GM18520 (cell line): ENCODE measurements at regions not wholly inside any gene's neighbourhood (a gene's known extent, or its start where the extent isn't known, plus 50 kb on each side); places are given as distances from the start of the nearest gene placed in this dataset.
"Not testable (repeated sequence)": the region's sequence is repeated elsewhere in the genome, so short reads cannot be mapped to it uniquely, and the experiment has no call there.

ENCODE experiments used
- ATAC-seq: cut with Tn5 transposase; IDR thresholded peaks from one replicate; pipeline ENCODE4 v1.9.1; 2021; ENCODE audit not compliant: unreplicated experiment

DNA sequence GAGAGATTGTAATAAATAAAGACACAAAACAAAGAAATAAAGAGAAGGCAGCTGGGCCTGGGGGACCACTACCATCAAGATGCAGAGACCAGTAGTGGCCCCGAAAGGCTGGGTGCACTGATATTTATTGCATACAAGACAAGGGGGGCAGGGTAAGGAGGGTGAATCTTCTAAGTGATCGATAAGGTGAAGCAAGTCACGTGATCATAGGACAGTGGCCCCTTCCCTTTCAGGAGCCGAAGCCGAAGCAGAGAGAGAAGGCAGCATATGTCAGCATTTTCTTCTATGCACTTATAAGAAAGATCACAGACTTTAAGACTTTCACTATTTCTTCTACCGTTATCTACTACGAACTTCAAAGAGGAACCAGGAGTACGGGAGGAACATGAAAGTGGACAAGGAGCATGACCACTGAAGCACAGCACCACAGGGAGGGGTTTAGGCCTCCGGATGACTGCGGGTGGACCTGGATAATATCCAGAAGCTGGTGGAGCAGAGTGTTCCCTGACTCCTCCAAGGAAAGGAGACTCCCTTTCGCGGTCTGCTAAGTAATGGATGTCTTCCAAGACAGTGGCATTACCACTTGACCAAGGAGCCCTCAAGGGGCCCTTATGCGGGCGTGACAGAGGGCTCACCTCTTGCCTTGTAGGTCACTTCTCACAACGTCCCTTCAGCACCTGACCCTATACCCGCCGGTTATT lies 126.4 kb downstream of the RBM46 start:
- not testable (repeated sequence) for ATAC-seq

DNA sequence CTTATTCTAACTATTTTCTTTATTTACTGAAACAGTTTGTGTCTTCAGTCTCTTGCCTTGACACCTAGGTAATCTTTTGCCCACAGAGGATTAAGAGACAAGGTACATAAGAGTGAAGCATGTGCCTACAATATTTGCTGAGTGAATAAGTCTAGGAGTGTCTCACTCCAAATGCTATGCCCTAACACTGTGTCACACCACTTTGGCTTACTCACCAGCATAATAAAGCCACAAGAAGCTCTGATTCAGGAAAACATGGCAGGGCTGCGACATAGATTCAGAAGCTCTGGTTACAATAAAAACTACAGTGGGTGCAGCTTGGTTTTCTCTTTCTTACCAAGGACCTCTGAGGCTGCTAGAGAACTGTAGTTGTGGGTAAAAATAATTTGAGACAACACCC lies 127.1 kb downstream of the RBM46 start:
- ATAC-seq: no peak

DNA sequence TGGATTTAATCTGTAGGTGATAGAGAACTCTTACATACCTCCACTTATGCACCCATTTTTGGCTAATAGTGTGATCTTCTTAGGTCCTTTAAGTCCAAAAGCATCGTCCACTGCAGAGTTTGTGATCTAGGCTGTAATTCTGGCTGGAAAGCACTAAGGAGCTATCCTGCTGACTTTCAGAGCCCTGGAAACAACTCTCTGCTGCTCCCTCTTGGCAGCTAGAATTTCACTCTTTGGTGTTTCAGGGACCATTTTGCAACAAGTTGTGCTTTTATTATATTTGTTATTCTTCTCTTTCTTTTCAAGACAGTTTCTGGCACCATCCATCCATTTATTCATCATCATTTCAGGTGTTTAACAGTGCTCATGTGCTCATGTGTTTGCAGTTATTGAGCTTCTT lies 130.0 kb downstream of the RBM46 start:
- no peak for ATAC-seq

DNA sequence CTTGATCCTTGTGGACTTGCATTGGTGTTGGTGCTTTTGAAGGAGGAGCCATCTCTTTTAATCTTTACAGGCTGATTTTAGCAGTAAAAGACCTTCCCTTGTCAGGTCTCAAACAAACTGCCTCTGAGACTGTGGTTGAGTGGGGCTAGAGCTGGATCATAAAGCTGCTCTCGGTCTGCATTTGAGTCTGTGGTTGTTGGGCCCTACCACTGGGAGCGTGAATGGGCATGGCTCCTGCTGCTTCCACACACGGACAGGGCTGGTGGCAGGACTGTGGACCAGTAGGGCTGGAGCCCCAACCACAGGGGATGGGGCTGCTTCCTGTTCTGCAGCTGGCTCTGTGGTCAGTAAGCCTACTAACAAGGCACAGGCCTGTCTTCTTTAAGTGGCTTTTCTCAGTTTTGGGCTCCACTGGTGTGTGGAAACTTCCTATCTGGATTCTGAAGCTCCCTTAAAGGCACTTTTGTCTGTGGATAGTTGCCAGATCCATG lies 130.6 kb downstream of the RBM46 start:
- ATAC-seq: no peak

DNA sequence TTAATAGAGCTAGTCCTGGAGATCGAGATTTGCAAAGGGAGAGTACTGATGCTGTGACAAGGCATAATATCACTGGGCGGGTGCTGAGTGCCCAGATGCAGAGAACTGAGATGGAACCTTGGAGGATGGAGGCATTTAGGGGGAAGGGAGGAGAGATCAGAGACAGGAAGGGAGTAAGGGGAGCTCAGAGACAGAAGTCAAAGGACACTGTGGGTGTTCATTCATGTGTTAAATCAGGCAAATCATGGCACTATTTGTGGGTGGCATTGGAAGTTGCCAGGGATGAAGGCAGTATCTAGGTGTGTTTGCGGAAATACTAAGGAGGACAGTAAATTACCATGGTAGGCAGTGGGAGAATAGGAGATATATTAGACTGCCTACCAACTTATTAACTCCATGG lies 135.0 kb downstream of the RBM46 start:
- no peak for ATAC-seq

DNA sequence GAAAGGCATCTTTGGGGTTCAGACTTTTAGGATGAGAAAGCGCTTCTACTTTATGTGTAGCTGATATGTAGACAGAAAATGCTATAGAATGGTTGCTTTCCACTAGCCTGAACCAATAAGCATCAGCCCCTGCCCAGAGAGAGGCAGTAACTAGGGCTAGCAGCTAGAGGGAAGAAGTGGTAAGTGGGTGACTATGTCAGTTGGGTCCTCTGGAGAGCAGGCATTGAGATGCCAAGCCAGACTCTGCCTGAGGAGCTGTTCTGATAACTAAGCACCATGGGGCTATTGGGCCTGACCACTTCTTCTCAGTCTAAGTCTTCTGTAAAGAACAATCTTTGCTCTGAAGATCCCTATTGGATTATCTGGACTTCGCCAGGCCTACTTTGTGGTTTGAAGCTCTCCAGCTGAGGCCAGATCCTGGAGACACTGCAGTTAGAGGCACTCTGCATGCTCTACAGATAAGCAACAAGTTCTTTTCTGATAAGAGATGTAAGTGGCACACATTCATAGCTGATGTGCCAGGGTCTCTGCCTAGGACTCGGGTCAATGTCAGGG lies 146.1 kb downstream of the RBM46 start:
- no peak for ATAC-seq

DNA sequence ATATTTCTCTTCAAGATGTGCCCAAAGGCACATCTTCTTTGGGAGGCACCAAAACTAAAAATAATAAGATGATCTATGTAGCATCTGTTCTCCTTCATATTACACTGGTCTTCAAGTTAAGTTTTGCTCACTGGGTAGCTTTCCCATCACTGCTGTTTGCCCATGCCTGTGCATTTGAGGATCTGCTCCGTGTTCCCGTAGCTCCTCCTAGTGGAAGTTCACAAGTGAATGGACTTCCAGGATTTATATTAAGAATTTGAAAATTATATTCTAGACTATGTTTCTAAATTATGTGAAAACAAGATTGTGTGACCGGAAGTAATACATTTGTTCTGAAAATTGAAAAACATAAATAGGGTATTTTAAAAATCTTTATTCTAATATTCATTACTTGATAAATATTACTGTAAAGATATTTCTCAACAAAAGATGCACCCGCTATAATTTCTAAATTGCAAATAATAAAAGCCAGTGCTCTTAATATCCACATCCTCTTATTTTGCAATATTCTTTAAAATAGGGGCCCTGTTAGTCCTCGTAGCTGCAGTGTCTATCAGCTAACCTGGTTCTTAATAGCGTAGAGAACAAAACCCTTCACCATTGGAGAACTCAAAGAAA lies 147.7 kb downstream of the RBM46 start:
- no peak for ATAC-seq

DNA sequence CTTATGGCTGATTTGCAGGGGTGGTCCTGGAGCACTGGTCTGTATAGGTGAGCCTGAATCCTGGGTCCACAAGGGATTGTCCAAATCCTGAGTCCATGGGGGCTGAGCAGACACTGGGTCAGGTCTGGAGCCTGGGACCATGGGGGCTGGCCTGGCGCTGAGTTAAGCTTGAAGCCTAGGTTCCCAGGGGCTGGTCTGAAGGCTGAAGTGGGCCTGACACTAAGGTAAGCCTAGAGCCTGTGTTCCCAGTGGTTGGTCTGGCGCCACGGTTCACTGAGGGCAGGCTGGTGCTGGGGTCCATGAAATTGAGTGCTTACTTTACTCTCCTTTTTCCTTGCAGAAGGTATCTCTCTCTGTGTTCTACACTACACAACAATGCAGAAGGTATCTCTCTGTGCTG lies 155.8 kb downstream of the RBM46 start:
- ATAC-seq: no peak

DNA sequence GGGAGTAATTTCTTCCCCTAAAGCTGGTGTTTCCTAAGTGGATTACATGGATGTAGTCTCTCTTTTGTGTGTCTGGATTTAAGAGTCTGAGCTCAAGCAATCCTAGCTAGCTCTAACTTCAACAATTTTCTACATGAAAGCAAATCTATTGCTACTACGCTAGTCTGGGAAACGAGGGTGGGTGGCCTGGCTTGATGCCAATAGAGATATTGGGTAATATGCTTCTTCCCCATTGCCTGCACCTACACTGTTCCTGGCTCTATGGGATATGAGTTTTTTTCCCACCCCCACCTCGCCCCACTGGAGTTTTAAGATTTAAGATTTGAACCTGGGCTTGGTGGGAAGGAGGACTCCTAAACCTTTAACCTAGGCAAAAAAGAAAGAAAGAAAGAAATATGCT lies 158.8 kb downstream of the RBM46 start:
- no peak for ATAC-seq

DNA sequence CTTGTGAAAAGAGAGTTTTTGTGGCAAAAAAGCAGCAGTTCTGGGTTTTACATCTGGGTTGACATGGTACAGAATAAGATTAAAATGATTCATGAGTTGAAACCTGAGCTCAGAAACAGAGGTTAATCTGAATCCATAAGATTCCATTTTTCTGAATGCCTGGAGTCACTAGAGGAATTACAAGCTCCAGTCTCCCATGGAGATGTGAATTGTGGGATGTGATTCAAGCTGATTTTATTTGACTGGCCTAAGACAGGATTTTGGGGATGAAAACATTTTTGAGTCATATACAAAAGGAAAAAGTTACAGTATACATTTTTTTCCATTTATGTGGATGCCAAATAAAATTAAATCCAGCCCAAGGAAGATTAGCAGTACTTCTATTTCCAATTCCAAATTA lies 161.1 kb downstream of the RBM46 start:
- ATAC-seq: no peak

DNA sequence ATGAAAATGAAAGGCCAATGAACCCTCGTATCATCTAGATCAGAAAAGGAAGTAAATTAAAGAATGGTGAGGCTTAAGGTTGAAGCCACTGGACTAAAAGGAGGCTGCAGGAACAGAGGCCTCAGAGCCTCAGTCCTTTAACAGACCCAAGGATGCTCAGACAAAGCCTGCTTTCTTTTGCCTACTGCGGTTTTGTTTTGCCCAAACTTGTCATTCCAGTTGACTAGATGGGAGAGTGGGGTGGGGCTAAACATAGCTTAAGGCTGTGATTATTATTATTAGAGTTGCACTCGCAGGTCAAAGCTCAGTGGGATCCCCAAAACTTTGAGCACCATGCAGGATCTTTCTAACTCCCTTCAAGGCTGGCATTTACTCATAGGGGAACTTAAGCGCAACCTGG lies 163.9 kb downstream of the RBM46 start:
- no peak for ATAC-seq

DNA sequence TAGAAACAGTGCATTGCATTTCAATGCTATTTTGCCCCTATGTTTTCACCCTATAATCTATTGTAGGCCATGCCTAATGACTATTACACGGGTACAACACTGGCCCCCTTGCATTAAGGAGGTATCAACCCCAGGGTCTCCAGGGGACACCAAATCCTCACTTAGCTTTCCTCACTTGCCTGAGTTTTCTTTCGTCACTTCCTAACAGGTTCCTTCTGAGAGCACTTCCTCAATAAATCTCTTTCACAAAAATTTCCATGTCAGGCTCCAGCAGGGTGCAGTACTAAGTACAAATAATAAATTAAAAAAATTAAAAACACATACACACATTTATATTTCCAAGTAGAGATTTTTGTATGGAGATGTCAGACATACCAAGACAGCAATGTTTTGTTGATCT lies 165.0 kb downstream of the RBM46 start:
- no peak for ATAC-seq

DNA sequence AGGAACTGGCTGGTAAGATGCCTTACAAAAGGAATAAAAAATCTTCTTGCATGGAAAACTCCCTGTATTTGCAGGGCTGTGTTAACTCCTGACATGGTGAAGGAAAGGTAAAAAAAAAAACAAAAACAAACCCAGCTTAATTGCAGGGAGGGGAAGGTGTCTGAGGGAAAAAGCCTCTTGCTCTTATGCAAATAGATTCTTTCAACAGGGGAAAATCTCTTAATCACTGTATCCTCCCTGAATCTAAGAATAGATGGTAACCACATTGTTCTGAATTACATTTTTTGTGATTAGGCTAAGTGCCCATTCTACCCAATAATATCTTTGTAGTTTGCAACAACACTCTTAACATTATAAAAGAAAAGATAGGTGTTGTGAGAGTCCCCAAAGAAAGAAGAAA lies 172.6 kb downstream of the RBM46 start:
- ATAC-seq: peak; percentile 23

DNA sequence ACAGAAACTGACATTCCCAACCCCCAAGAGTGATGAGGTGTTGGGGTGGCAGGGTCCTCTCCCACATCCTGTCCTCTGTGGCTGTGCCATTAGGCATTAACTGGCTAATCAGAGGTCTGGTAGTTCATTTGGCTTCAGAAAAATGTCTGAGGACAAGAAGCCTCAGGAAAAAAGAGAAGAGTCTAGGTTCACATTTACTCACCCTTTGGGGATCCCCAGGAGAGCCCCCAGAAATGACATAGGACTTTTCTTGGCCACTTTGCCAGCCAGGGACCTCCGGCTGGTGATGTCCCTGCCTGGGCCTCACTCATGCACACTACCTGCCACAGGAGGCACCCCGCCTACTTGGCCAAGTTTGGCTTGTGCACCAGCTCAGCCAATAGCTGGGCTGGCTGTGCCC lies 173.0 kb downstream of the RBM46 start:
- peak; percentile 39 for ATAC-seq

DNA sequence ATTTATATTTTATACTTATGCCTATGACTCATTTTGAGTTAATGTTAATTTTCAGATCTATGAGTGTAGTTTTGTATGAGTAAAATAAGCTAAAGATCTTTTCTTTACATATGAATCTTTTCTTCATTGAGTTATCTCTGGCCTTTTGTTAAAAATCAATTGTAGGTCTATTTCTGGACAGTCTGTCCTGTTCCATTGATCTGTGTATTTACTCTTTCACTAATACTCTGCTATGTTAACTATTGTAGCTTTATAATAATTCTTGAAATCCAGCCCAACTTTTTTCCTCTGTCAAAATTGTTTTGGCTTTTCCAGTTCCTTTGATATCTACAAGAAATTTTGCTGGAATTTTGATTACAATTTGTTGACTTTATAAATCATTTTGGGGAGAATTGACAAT lies 177.0 kb downstream of the RBM46 start:
- no peak for ATAC-seq

DNA sequence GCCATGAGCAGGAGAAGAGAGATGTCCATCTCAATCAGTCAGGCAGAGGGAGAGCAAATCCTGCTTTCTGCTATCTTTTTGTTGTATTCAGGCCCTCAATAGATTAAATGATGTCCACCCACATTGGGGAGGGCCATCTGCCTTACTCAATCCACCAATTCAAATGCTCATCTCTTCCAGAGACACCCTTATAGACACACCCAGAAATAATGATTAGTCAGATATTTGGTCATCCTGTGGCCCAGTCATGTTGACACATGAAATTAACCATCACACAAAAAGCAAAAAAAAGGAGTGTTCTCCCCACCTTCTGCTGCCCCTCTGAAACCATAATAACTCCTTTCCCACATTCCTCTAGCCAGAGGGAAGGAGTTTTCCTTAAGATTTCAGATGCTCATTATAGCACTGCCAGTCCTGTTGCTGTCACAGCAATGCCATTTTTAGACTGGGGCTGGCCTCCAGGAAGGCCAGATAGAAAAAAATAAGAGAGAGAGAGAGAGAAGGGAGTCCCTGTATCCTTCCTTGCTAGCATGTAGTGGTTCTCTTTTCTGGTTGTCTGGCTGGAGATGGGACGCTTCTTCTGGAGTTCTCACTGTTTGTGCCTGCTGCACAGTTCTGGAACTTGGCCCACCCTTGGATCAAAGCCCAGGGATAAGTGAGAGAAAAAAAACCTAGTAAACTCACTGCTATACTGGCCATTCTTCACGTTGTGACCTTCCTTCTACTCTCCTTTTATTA lies 177.7 kb downstream of the RBM46 start:
- no peak for ATAC-seq

DNA sequence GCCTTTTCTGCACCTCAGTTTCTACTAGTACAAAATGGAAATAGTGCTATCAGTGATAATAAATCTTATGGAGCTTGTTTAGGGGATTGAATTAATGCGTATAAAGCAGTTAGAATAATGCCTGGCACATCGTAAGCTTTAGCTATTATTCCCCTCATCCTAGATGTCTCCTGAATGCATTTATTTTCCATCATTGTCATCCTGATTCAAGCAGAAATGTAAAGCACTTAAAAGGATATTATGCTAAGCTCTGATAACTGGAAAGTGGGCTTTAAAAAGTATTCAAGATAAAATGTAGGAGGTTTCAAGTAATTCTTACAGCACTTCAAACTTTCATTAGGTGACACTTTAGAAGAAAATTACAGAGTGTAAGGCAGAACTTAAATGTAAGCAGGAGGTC lies 178.7 kb downstream of the RBM46 start:
- no peak for ATAC-seq

DNA sequence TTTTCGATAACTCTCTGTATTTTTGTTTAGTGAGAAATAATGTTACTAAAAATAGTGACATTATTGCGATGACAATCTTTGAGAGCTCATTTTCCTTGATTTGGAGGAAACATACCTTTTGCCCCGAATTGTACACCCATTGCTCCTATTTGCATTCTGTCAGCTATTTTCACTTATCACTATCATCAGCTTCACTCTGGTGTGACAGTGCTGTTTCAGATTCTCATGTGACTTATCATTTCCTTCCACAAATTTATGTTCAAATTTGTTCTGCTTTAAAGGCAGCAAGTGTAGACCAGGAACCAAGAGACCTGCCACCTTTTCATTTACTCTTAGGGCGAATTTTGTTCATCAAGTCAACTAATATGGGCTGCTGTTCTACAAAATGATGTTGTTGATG lies 179.4 kb downstream of the RBM46 start:
- peak; percentile 39 for ATAC-seq

DNA sequence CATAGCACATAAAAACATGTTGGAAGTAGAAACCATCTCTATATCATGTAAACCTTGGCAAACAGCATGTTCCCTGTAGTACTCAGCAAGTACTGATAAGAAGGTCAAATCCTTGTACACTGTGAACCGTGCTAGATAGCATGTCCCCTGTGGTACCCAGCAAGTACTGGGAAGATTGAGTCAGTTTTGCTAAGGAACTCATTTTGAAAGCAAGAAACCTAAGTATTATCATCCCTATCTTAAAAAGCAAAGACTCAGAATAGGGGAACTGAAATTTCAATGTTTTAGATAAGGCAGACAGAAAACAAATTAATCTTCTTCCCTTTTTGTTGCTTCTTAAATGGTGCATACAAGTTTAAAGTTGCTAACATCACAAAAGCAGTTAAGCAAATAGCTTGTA lies 180.2 kb downstream of the RBM46 start:
- ATAC-seq: peak; percentile 95

DNA sequence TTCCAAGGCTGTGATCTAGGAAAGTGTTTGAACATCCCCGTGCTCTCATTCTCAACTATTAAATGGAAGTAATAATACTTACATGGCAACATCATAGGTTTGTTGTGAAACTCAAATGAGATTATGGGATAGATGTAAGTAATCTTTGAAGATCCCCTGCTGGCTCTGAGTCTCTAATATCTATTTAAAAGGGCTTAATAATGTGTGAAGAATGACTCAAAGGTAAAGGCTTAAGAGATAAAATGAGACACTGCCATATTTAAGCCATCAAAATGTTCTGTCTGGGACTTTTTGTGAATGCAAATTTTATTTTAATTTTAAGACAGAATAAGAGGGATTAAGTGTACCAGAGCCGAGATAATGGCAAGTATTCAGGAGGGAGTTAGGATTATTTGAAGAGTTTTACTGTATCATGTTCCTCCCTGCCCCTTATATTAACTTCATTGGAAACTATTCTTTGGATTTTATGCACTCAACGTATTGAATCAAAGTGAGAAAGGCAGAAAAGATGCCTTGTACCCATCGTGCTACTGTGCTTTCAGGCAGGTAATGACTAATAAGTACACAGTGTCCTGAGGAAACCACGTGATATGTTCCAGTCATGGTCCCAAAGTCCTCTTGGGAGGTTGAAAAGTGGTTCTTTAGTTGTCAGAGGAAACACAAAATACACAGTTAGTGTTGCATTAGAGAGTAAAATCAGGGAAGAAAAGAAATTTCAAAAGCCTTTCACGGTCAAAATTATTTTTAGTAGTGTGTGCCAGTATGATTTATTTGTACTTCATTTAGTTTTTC lies 192.4 kb downstream of the RBM46 start:
- no peak for ATAC-seq

DNA sequence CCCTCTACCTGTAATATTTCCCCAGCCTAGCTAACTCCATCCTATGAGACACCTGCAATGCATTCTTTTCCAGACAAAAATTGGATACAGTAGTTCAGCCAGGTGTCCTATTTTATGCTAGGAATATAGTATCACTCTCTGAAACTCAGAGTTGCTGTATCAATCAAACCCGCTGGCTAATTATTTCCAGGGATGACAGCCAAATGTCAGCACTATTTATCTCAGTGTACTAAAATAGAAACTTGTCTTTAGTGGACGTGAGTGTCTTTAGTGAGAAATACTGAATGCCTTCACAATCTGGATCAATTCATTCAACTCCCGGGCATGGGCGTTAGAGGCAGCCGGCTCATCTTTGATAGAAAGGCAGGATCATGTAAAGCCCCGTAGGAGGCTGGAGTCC lies 196.2 kb downstream of the RBM46 start:
- no peak for ATAC-seq
